Activated CD8-positive, alpha-beta T cell treated with anti-CD3 and anti-CD28 coated beads for 36 hours (primary cell): ENCODE measurements at regions not wholly inside any gene's neighbourhood (a gene's known extent, or its start where the extent isn't known, plus 50 kb on each side); places are given as distances from the start of the nearest gene placed in this dataset.

Experiments
- ATAC-seq: fragments of 200-7000 bp; cut with Tn5 transposase; one replicate; pipeline ENCODE4 v1.10.0; 2021; ENCODE audit warnings: mild to moderate bottlenecking, moderate library complexity
- CTCF ChIA-PET: fragments of 350-600 bp; sonication (Branson Sonifier 250); formaldehyde crosslinking; loops from one replicate; lab custom pipeline; 2021; ENCODE audit warnings: antibody characterized with exemption; lab: Charles Lee
- POLR2A ChIA-PET: fragments of 350-600 bp; sonication (Branson Sonifier 250); formaldehyde crosslinking; loops from one replicate; lab custom pipeline; 2021; ENCODE audit warnings: antibody characterized with exemption; lab: Charles Lee
- DNase-seq: peaks from one replicate; pipeline ENCODE4 v3.0.0-alpha.2; 2020
- H3K27ac Mint-ChIP-seq: one replicate; pipeline ENCODE4 v1.8.0; 2021; ENCODE audit warnings: mild to moderate bottlenecking, mixed read lengths
- H3K27me3 Mint-ChIP-seq: one replicate; pipeline ENCODE4 v1.8.0; 2021; ENCODE audit warnings: mixed read lengths
- H3K36me3 Mint-ChIP-seq: one replicate; pipeline ENCODE4 v1.8.0; 2021; ENCODE audit warnings: low read depth, mixed read lengths
- H3K4me1 Mint-ChIP-seq: one replicate; pipeline ENCODE4 v1.8.0; 2021; ENCODE audit warnings: low read depth, mixed read lengths
- H3K4me3 Mint-ChIP-seq: one replicate; pipeline ENCODE4 v1.8.0; 2021; ENCODE audit warnings: mild to moderate bottlenecking, moderate library complexity, mixed read lengths
- H3K9me3 Mint-ChIP-seq: one replicate; pipeline ENCODE4 v1.8.0; 2021; ENCODE audit warnings: mixed read lengths
- intact Hi-C: fragments of 100-400 bp; cut with micrococcal nuclease; formaldehyde crosslinking; loops from one replicate; pipeline ENCODE4 v1.10.0; 2022
- TF ChIP-seq, protein P1 (sequence below): fragments of 200-600 bp; IDR thresholded peaks from one replicate; pipeline ENCODE4 v1.8.0; 2022; ENCODE audit warnings: antibody characterized with exemption, mild to moderate bottlenecking

DNA sequence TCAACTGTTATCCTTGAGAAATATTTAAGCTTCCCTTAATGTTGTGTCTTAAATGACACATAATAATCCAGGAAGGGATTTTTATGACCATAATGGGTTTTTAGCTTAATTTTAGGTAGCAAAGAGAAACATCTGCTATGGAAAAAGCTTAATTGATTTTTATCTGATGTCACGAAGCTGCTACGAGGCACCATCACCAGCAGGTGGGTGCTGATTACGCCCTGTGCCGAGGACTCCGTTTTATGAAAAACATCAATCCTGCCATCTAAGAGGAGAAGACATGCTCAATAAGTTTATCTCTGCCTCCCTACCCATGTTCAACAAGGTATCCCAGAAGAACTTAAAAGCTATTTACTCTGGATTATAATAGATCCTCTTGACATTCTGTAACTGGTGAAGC lies 280.6 kb upstream of the ZFP42 start:
- H3K4me1 Mint-ChIP-seq = no peaks in the 10 kb centered on the region
- POLR2A ChIA-PET = no interaction called here
- H3K27me3 Mint-ChIP-seq = no peaks in the 10 kb centered on the region
- CTCF ChIA-PET = no interaction called here
- no peaks in the 10 kb centered on the region for H3K36me3 Mint-ChIP-seq
- peaks cover 24% of the 10 kb centered on the region for H3K9me3 Mint-ChIP-seq
- TF ChIP-seq, protein P1, sequence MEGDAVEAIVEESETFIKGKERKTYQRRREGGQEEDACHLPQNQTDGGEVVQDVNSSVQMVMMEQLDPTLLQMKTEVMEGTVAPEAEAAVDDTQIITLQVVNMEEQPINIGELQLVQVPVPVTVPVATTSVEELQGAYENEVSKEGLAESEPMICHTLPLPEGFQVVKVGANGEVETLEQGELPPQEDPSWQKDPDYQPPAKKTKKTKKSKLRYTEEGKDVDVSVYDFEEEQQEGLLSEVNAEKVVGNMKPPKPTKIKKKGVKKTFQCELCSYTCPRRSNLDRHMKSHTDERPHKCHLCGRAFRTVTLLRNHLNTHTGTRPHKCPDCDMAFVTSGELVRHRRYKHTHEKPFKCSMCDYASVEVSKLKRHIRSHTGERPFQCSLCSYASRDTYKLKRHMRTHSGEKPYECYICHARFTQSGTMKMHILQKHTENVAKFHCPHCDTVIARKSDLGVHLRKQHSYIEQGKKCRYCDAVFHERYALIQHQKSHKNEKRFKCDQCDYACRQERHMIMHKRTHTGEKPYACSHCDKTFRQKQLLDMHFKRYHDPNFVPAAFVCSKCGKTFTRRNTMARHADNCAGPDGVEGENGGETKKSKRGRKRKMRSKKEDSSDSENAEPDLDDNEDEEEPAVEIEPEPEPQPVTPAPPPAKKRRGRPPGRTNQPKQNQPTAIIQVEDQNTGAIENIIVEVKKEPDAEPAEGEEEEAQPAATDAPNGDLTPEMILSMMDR = no peak
- no peak for DNase-seq
- no peak overlapping the region for H3K4me3 Mint-ChIP-seq
- no peak overlapping the region for H3K27ac Mint-ChIP-seq
- intact Hi-C loops = no loop called here
- no peak for ATAC-seq

DNA sequence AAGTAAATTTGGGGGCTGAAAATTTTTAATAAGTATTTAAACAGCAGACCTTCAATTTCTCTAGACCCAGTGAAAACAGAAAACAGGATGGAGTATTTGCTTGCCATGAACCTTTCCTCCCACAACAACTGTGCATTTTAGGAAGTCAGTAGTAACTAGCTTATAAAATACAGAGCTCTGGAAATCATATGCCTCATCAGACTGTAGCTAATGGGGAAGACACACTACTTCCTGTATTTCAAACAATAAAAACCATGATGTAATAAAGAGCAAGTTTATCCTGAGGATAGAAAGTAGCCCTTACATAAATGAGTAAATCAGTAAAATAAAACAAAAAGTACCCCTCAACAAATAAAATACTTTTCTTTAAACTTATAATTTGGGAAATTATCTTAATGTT lies 280.1 kb upstream of the ZFP42 start:
- no peak overlapping the region for H3K27ac Mint-ChIP-seq
- H3K9me3 Mint-ChIP-seq = peaks cover 24% of the 10 kb centered on the region
- ChIA-PET POLR2A (no interaction called here), CTCF (no interaction called here)
- no peaks in the 10 kb centered on the region for H3K27me3 Mint-ChIP-seq
- ATAC-seq = no peak
- TF ChIP-seq, protein P1 = no peak
- intact Hi-C loops = no loop called here
- H3K36me3 Mint-ChIP-seq = no peaks in the 10 kb centered on the region
- no peak for DNase-seq
- no peaks in the 10 kb centered on the region for H3K4me1 Mint-ChIP-seq
- no peak overlapping the region for H3K4me3 Mint-ChIP-seq

DNA sequence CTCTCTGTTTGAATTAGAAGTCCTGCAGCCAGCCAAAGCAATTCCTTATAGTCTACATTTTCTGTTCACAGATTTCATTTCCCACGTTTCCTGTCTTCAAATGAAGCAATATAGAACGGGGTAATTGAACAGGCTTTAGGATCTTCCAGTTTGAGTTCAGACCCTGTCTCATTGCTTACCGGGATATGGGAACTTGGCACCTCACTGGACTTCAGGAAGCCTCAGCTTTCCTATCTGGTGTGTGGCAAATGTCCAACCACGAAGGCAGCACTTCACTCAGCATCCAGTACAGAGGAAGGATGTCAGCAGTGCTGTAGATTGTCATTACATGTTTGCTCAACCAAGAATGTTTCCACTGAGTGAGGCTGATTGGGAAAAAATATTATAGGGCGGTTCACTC lies 271.1 kb upstream of the ZFP42 start:
- Mint-ChIP-seq H3K4me3 (no peak overlapping the region), H3K27me3 (no peaks in the 10 kb centered on the region)
- ATAC-seq = no peak

DNA sequence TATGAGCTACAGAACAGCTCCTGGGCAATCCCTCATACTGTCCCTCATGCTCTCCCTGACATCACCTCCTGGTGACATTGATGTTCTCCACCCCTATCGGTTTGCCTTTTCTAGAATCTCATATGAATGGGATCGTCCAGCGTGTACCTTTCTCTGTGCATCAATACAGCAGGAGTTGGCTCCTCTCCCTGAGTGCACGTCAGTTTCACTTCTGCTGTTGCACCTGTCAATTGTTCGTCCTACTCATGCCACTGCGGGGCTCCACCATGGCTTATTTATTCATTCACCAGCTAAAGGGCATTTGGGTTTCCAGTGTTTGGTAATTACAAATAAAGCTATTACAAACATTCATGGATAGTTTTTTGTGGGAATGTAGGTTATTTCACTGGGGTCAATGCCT lies 269.1 kb upstream of the ZFP42 start:
- intact Hi-C loops = no loop called here
- Mint-ChIP-seq H3K36me3 (no peaks in the 10 kb centered on the region), H3K27ac (no peak overlapping the region), H3K4me3 (no peak overlapping the region), H3K9me3 (peaks cover 7% of the 10 kb centered on the region), H3K27me3 (no peaks in the 10 kb centered on the region), H3K4me1 (no peaks in the 10 kb centered on the region)
- POLR2A ChIA-PET = no interaction called here
- ATAC-seq (no peak), DNase-seq (no peak)
- TF ChIP-seq, protein P1 = no peak
- CTCF ChIA-PET = no interaction called here

More for the DNA sequence above, 271.1 kb upstream of the ZFP42 start:
- peaks cover 9% of the 10 kb centered on the region for H3K9me3 Mint-ChIP-seq
- ChIA-PET CTCF (no interaction called here), POLR2A (no interaction called here)
- intact Hi-C loops = no loop called here
- H3K36me3 Mint-ChIP-seq = no peaks in the 10 kb centered on the region
- no peaks in the 10 kb centered on the region for H3K4me1 Mint-ChIP-seq
- no peak overlapping the region for H3K27ac Mint-ChIP-seq
- DNase-seq = no peak
- TF ChIP-seq, protein P1 = no peak

DNA sequence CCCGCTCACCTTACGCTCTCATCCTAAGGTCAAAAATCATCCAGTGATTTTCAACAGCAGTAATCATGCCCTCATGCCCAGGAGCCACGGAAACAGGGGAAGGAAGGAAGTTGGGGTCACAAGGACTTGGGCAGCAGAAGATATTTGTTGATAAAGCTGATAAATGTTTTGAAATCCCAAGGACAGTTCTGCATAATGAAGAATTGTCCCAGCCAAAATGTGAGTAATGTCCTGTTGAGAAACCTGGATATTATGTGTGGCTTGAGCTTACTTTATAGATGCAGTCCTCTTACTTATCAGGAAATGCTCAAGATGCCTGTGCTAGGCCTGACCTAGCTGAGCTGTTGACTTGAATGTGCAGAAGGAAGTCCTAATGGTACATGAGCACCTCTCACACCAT lies 263.0 kb upstream of the ZFP42 start:
- no peaks in the 10 kb centered on the region for H3K36me3 Mint-ChIP-seq
- POLR2A ChIA-PET = no interaction called here
- CTCF ChIA-PET = no interaction called here
- ATAC-seq (no peak), DNase-seq (no peak)
- TF ChIP-seq, protein P1 = no peak
- H3K4me3 Mint-ChIP-seq = no peak overlapping the region
- intact Hi-C loops = no loop called here
- no peaks in the 10 kb centered on the region for H3K27me3 Mint-ChIP-seq
- H3K4me1 Mint-ChIP-seq = no peaks in the 10 kb centered on the region
- peaks cover 17% of the 10 kb centered on the region for H3K9me3 Mint-ChIP-seq
- no peak overlapping the region for H3K27ac Mint-ChIP-seq
